ENCODE measurements at regions not wholly inside any gene's neighbourhood (a gene's known extent, or its start where the extent isn't known, plus 50 kb on each side); places are given as distances from the start of the nearest gene placed in this dataset.

- H4K20me1 ChIP-seq (ENCODE audit: control insufficient read depth, insufficient read depth) = no peaks in the 10 kb centered on the region
- no peaks in the 10 kb centered on the region for H3K79me2 ChIP-seq (ENCODE audit: control insufficient read depth, insufficient read depth, low read length)
- ChIA-PET RAD21 (ENCODE audit: unreplicated experiment) (no interaction called here), CTCF (no interaction called here), POLR2A (no interaction called here), SMC1A (ENCODE audit: uncharacterized antibody, unreplicated experiment) (interaction anchor here (0.6 kb wide), 1 partner anchor 13 kb away, joined by 3 read pairs; no protein-coding TSS in a partner anchor)
- H3K36me3 ChIP-seq (ENCODE audit: control insufficient read depth in 2 of 2, insufficient read depth in 2 of 2, low read length in 1 of 2) = no peaks in the 10 kb centered on the region
- no peak for ATAC-seq
- no peaks in the 10 kb centered on the region for H3K9me3 ChIP-seq (replicated peaks; ENCODE audit: control insufficient read depth, insufficient read depth, low read length)
- FAIRE-seq = no peak
- H2AFZ ChIP-seq (ENCODE audit: control insufficient read depth, low read depth, low read length) = no peak overlapping the region
- DNase-seq (ENCODE audit: low read depth, low spot score) = no peak
- H3K27ac ChIP-seq (ENCODE audit: control insufficient read depth, insufficient read depth) = no peak overlapping the region
- no peaks in the 10 kb centered on the region for H3K4me1 ChIP-seq (ENCODE audit: control insufficient read depth, insufficient read depth, low read length)
- intact Hi-C loops (cut with micrococcal nuclease; ENCODE audit: unreplicated experiment) = no loop called here
- no peak overlapping the region for H3K9ac ChIP-seq (ENCODE audit: control insufficient read depth, insufficient read depth, low read length)
- H3K4me3 ChIP-seq = no peak overlapping the region
- no TSS peak for BruUV-seq (replicated peaks)
- in situ Hi-C loops (cut with MboI) = no loop called here
- 17% methylated on average over 3 of the region's 3 CpGs for WGBS (ENCODE audit: insufficient coverage, insufficient replicate concordance, low lambda C conversion rate, missing lambda C conversion rate)
- no peaks in the 10 kb centered on the region for H3K27me3 ChIP-seq (replicated peaks in 1 of 2; ENCODE audit: control insufficient read depth in 2 of 2, insufficient read depth in 2 of 2, low read length in 1 of 2)
- TF ChIP-seq RFX5 (IDR thresholded peaks at IDR 0.05; ENCODE audit: low read depth, low read length) (no peak), SKIL (IDR thresholded peaks at IDR 0.05; ENCODE audit: low read depth, poor library complexity, severe bottlenecking) (no peak)
- no peak overlapping the region for H3K4me2 ChIP-seq (ENCODE audit: control insufficient read depth, insufficient read depth)
Measured at GRCh38 chr10:16227674-16228073, 209.1 kb upstream of the PTER start.

- no peak for DNase-seq (ENCODE audit: low read depth, low spot score)
- CTCF ChIA-PET = no interaction called here
- no peak overlapping the region for H3K4me2 ChIP-seq (ENCODE audit: control insufficient read depth, insufficient read depth)
- H2AFZ ChIP-seq (ENCODE audit: control insufficient read depth, low read depth, low read length) = no peak overlapping the region
- H3K4me3 ChIP-seq = no peak overlapping the region
- H3K9me3 ChIP-seq (replicated peaks; ENCODE audit: control insufficient read depth, insufficient read depth, low read length) = no peaks in the 10 kb centered on the region
- RAD21 ChIA-PET (ENCODE audit: unreplicated experiment) = no interaction called here
- no peaks in the 10 kb centered on the region for H3K36me3 ChIP-seq (ENCODE audit: control insufficient read depth in 2 of 2, insufficient read depth in 2 of 2, low read length in 1 of 2)
- WGBS (ENCODE audit: insufficient coverage, insufficient replicate concordance, low lambda C conversion rate, missing lambda C conversion rate) = 42% methylated on average over 2 of the region's 2 CpGs
- H3K27ac ChIP-seq (ENCODE audit: control insufficient read depth, insufficient read depth) = no peak overlapping the region
- H3K27me3 ChIP-seq (replicated peaks in 1 of 2; ENCODE audit: control insufficient read depth in 2 of 2, insufficient read depth in 2 of 2, low read length in 1 of 2) = no peaks in the 10 kb centered on the region
- no peaks in the 10 kb centered on the region for H3K79me2 ChIP-seq (ENCODE audit: control insufficient read depth, insufficient read depth, low read length)
- SMC1A ChIA-PET (ENCODE audit: uncharacterized antibody, unreplicated experiment) = no interaction called here
- POLR2A ChIA-PET = no interaction called here
- no peaks in the 10 kb centered on the region for H4K20me1 ChIP-seq (ENCODE audit: control insufficient read depth, insufficient read depth)
- no peaks in the 10 kb centered on the region for H3K4me1 ChIP-seq (ENCODE audit: control insufficient read depth, insufficient read depth, low read length)
- H3K9ac ChIP-seq (ENCODE audit: control insufficient read depth, insufficient read depth, low read length) = no peak overlapping the region
- FAIRE-seq = no peak
- intact Hi-C loops (cut with micrococcal nuclease; ENCODE audit: unreplicated experiment) = no loop called here
- no TSS peak for BruUV-seq (replicated peaks)
- TF ChIP-seq TCF7 (IDR thresholded peaks at IDR 0.05; ENCODE audit: borderline replicate concordance) (no peak), TBL1XR1 (IDR thresholded peaks at IDR 0.05; ENCODE audit: low read depth, low read length) (no peak), ZBTB40 (IDR thresholded peaks at IDR 0.05; ENCODE audit: borderline replicate concordance) (no peak), SMARCA5 (IDR thresholded peaks at IDR 0.05) (no peak)
- in situ Hi-C loops (cut with MboI) = no loop called here
- ATAC-seq = no peak
Measured at GRCh38 chr10:16231176-16231575, 205.6 kb upstream of the PTER start.

Data from GM12878 (cell line).